Keratinocyte (primary cell): ENCODE measurements at regions not wholly inside any gene's neighbourhood (a gene's known extent, or its start where the extent isn't known, plus 50 kb on each side); places are given as distances from the start of the nearest gene placed in this dataset.

Source experiments
- DNase-seq: peaks from one replicate; pipeline ENCODE4 v3.0.0-alpha.2; 2011; ENCODE audit warnings: low read depth, missing footprints, low spot score
- FAIRE-seq: peaks from 2 replicates; lab custom pipeline; 2011; peaks lifted over from hg19 to GRCh38; lab: Jason Lieb, UNC
- H2AFZ ChIP-seq: 2 replicates; pipeline ENCODE4 v1.6.0; 2012; ENCODE audit warnings: low read length, control low read depth, inconsistent platforms; ENCODE audit not compliant: control insufficient read depth
- H3K27ac ChIP-seq: 2 replicates; pipeline ENCODE4 v1.5.1; 2011; ENCODE audit warnings: low read length; ENCODE audit not compliant: control insufficient read depth, insufficient read depth
- H3K27me3 ChIP-seq: 3 replicates; pipeline ENCODE4 v1.6.0; 2011; ENCODE audit warnings: low read length; ENCODE audit not compliant: control insufficient read depth, insufficient read depth; ENCODE audit errors: extremely low read depth
- H3K36me3 ChIP-seq, 2 experiments: 2 replicates in 1 of 2; 3 replicates in 1 of 2; pipeline ENCODE4 v1.5.1; 2011; ENCODE audit warnings: low read length in 2 of 2, mild to moderate bottlenecking in 1 of 2; ENCODE audit not compliant: control insufficient read depth in 2 of 2, insufficient read depth in 2 of 2; ENCODE audit errors: extremely low read depth in 1 of 2
- H3K4me1 ChIP-seq: 3 replicates; pipeline ENCODE4 v1.5.1; 2011; ENCODE audit warnings: low read length; ENCODE audit not compliant: control insufficient read depth, insufficient read depth; ENCODE audit errors: extremely low read depth
- H3K4me2 ChIP-seq: 3 replicates; pipeline ENCODE4 v1.6.0; 2011; ENCODE audit warnings: low read depth, low read length; ENCODE audit not compliant: control insufficient read depth, insufficient read depth; ENCODE audit errors: extremely low read depth
- H3K4me3 ChIP-seq, 3 experiments: fragments of 200-600 bp in 1 of 3; sonication (generic) in 1 of 3; 2 replicates in 2 of 3; 3 replicates in 1 of 3; pipeline ENCODE4 v1.5.1; 2011 to 2016; ENCODE audit warnings: low read length in 3 of 3, mild to moderate bottlenecking in 3 of 3, control low read depth in 2 of 3, inconsistent platforms in 1 of 3, low read depth in 1 of 3, mixed read lengths in 1 of 3, mixed run types in 1 of 3, moderate library complexity in 1 of 3; ENCODE audit not compliant: control insufficient read depth in 2 of 3, insufficient read depth in 2 of 3; ENCODE audit errors: extremely low read depth in 1 of 3
- H3K79me2 ChIP-seq: 2 replicates; pipeline ENCODE4 v1.6.0; 2012; ENCODE audit warnings: low read length; ENCODE audit not compliant: control insufficient read depth, insufficient read depth
- H3K9ac ChIP-seq: 3 replicates; pipeline ENCODE4 v1.6.0; 2011; ENCODE audit warnings: low read length; ENCODE audit not compliant: control insufficient read depth, insufficient read depth; ENCODE audit errors: extremely low read depth
- H3K9me1 ChIP-seq: 3 replicates; pipeline ENCODE4 v1.6.0; 2011; ENCODE audit warnings: low read length; ENCODE audit not compliant: control insufficient read depth, insufficient read depth; ENCODE audit errors: extremely low read depth
- H3K9me3 ChIP-seq: 2 replicates; pipeline ENCODE4 v1.5.1; 2012; ENCODE audit warnings: low read depth, low read length; ENCODE audit not compliant: control insufficient read depth
- H4K20me1 ChIP-seq: 3 replicates; pipeline ENCODE4 v1.6.0; 2011; ENCODE audit warnings: low read length; ENCODE audit not compliant: control insufficient read depth, insufficient read depth; ENCODE audit errors: extremely low read depth
- CTCF ChIP-seq, 3 experiments: IDR thresholded peaks in 1 of 3; conservative IDR thresholded peaks in 1 of 3; optimal IDR thresholded peaks in 1 of 3; 2 replicates in 2 of 3; 3 replicates in 1 of 3; pipeline versions ENCODE3 to v1.5.1; 2011; ENCODE audit warnings: low read length in 3 of 3, mild to moderate bottlenecking in 3 of 3, moderate library complexity in 2 of 3, control low read depth in 1 of 3, inconsistent platforms in 1 of 3; ENCODE audit not compliant: insufficient read depth in 2 of 3; ENCODE audit errors: extremely low read depth in 1 of 3
- EZH2 ChIP-seq: IDR thresholded peaks from one replicate; pipeline ENCODE4 v1.6.1; 2012; ENCODE audit warnings: inconsistent platforms, mild to moderate bottlenecking, low read length, moderate library complexity
- dilution Hi-C: fragments of 300-500 bp; cut with MboI; formaldehyde crosslinking; loops from one replicate; pipeline ENCODE4 v1.7.0; 2020; ENCODE audit warnings: low sequenced_read_pairs; ENCODE audit not compliant: extremely low pct_ligation_motif_present

GRCh38 chr6:27669295-27669623 lies 196.4 kb upstream of the ZNF184 start:
- no peak overlapping the region for H3K27ac ChIP-seq
- H3K9me3 ChIP-seq = no peaks in the 10 kb centered on the region
- no peak overlapping the region for H3K9ac ChIP-seq
- no peaks in the 10 kb centered on the region for H3K79me2 ChIP-seq
- H3K36me3 ChIP-seq = no peaks in the 10 kb centered on the region
- peak overlapping the region in 2 of 3 experiments; percentile 4 to 63 for H3K4me3 ChIP-seq
- DNase-seq (no peak), FAIRE-seq (no peak)
- no peaks in the 10 kb centered on the region for H4K20me1 ChIP-seq
- H3K4me1 ChIP-seq = peaks cover 22% of the 10 kb centered on the region
- peak overlapping the region; percentile 35 for H2AFZ ChIP-seq
- TF ChIP-seq CTCF (optimal IDR thresholded peaks at IDR 0.05 in 1 of 3, IDR thresholded peaks at IDR 0.05 in 1 of 3, conservative IDR thresholded peaks at IDR 0.05 in 1 of 3; ENCODE audit: extremely low read depth in 1 of 3, insufficient read depth in 2 of 3, low read length in 3 of 3) (no peak), EZH2 (no peak)
- dilution Hi-C loops = no loop called here
- H3K4me2 ChIP-seq = peak overlapping the region; percentile 91
- H3K9me1 ChIP-seq = no peaks in the 10 kb centered on the region
- H3K27me3 ChIP-seq = no peaks in the 10 kb centered on the region

GRCh38 chr6:27668442-27669294 lies 195.8 kb upstream of the ZNF184 start:
- H4K20me1 ChIP-seq = no peaks in the 10 kb centered on the region
- peak overlapping the region; percentile 42 for H3K9ac ChIP-seq
- H2AFZ ChIP-seq = no peak overlapping the region
- no peaks in the 10 kb centered on the region for H3K36me3 ChIP-seq
- no peaks in the 10 kb centered on the region for H3K9me3 ChIP-seq
- peaks cover 22% of the 10 kb centered on the region for H3K4me1 ChIP-seq
- FAIRE-seq = no peak
- H3K4me2 ChIP-seq = peak overlapping the region; percentile 91
- dilution Hi-C loops = no loop called here
- DNase-seq = peak; percentile 69
- TF ChIP-seq CTCF (optimal IDR thresholded peaks at IDR 0.05 in 1 of 3, IDR thresholded peaks at IDR 0.05 in 1 of 3, conservative IDR thresholded peaks at IDR 0.05 in 1 of 3; ENCODE audit: extremely low read depth in 1 of 3, insufficient read depth in 2 of 3, low read length in 3 of 3) = no peak
- no peak for TF ChIP-seq EZH2
- H3K27ac ChIP-seq = no peak overlapping the region
- H3K9me1 ChIP-seq = no peaks in the 10 kb centered on the region
- no peaks in the 10 kb centered on the region for H3K27me3 ChIP-seq
- H3K79me2 ChIP-seq = no peaks in the 10 kb centered on the region
- peak overlapping the region; percentile 33 to 70 (median 63) for H3K4me3 ChIP-seq
